GM12872 (cell line): ENCODE measurements at regions not wholly inside any gene's neighbourhood (a gene's known extent, or its start where the extent isn't known, plus 50 kb on each side); places are given as distances from the start of the nearest gene placed in this dataset.

Experiments used
- CTCF ChIP-seq: IDR thresholded peaks from 3 replicates; pipeline ENCODE4 v1.5.1; 2011; ENCODE audit warnings: low read depth, mild to moderate bottlenecking, low read length, moderate library complexity; ENCODE audit not compliant: insufficient read depth

GRCh38 chr12:87217491-87217890, 811.7 kb downstream of the C12orf50 start:
- no peak for TF ChIP-seq CTCF

- no peak for TF ChIP-seq CTCF
Measured at GRCh38 chr12:87216436-87216835, 812.8 kb downstream of the C12orf50 start.

GRCh38 chr12:87202189-87202588, 827.0 kb downstream of the C12orf50 start:
- TF ChIP-seq CTCF = no peak

- no peak for TF ChIP-seq CTCF
Measured at GRCh38 chr12:87201598-87201997, 827.6 kb downstream of the C12orf50 start.

GRCh38 chr12:87200289-87200979, 828.8 kb downstream of the C12orf50 start:
- no peak for TF ChIP-seq CTCF

- TF ChIP-seq CTCF = no peak
Measured at GRCh38 chr12:87198181-87198580, 831.0 kb downstream of the C12orf50 start.

GRCh38 chr12:87196321-87196720, 832.9 kb downstream of the C12orf50 start:
- no peak for TF ChIP-seq CTCF
